Activated T-cell treated with anti-CD3 and anti-CD28 coated beads for 24 hours (primary cell): ENCODE measurements at regions not wholly inside any gene's neighbourhood (a gene's known extent, or its start where the extent isn't known, plus 50 kb on each side); places are given as distances from the start of the nearest gene placed in this dataset.
"Not testable (repeated sequence)": the region's sequence is repeated elsewhere in the genome, so short reads cannot be mapped to it uniquely, and the experiment has no call there.

Experiments used
- DNase-seq: peaks from one replicate; pipeline ENCODE4 v3.0.0-alpha.2; 2020; ENCODE audit warnings: low read depth

GRCh38 chr1:196366-196765 is 255.1 kb downstream of the OR4F29 start:
- DNase-seq: not testable (repeated sequence)

GRCh38 chr1:191296-192049 is 260.0 kb downstream of the OR4F29 start:
- DNase-seq: not testable (repeated sequence)

GRCh38 chr1:190678-191077 is 260.8 kb downstream of the OR4F29 start:
- not testable (repeated sequence) for DNase-seq

- DNase-seq: not testable (repeated sequence)
Observed at GRCh38 chr1:189915-190314, 261.6 kb downstream of the OR4F29 start.

GRCh38 chr1:189270-189669 is 262.2 kb downstream of the OR4F29 start:
- DNase-seq: not testable (repeated sequence)

GRCh38 chr1:187298-187697 is 264.2 kb downstream of the OR4F29 start:
- not testable (repeated sequence) for DNase-seq

- DNase-seq: not testable (repeated sequence)
Observed at GRCh38 chr1:186691-187131, 264.8 kb downstream of the OR4F29 start.

GRCh38 chr1:186223-186622 is 265.3 kb downstream of the OR4F29 start:
- DNase-seq: not testable (repeated sequence)

GRCh38 chr1:185526-185925 is 266.0 kb downstream of the OR4F29 start:
- not testable (repeated sequence) for DNase-seq

- not testable (repeated sequence) for DNase-seq
Observed at GRCh38 chr1:184336-184686, 267.2 kb downstream of the OR4F29 start.

- DNase-seq: not testable (repeated sequence)
Observed at GRCh38 chr1:183620-184335, 267.7 kb downstream of the OR4F29 start.

- not testable (repeated sequence) for DNase-seq
Observed at GRCh38 chr1:183081-183480, 268.4 kb downstream of the OR4F29 start.

GRCh38 chr1:182631-183030 is 268.8 kb downstream of the OR4F29 start:
- not testable (repeated sequence) for DNase-seq

- DNase-seq: not testable (repeated sequence)
Observed at GRCh38 chr1:181247-182216, 269.9 kb downstream of the OR4F29 start.

GRCh38 chr1:180749-181205 is 270.7 kb downstream of the OR4F29 start:
- not testable (repeated sequence) for DNase-seq

- DNase-seq: not testable (repeated sequence)
Observed at GRCh38 chr1:138842-139241, 312.6 kb downstream of the OR4F29 start.

GRCh38 chr1:137664-138063 is 313.8 kb downstream of the OR4F29 start:
- DNase-seq: not testable (repeated sequence)

GRCh38 chr1:136344-136932 is 315.0 kb downstream of the OR4F29 start:
- not testable (repeated sequence) for DNase-seq

GRCh38 chr1:134936-135335 is 316.5 kb downstream of the OR4F29 start:
- DNase-seq: not testable (repeated sequence)

GRCh38 chr1:118440-118839 is 333.0 kb downstream of the OR4F29 start:
- not testable (repeated sequence) for DNase-seq

GRCh38 chr1:115534-115933 is 335.9 kb downstream of the OR4F29 start:
- DNase-seq: not testable (repeated sequence)
